IMR-90 (cell line): ENCODE measurements at regions not wholly inside any gene's neighbourhood (a gene's known extent, or its start where the extent isn't known, plus 50 kb on each side); places are given as distances from the start of the nearest gene placed in this dataset.

Experiments
- ATAC-seq: fragments of 200-7000 bp; cut with Tn5 transposase; 2 replicates; pipeline ENCODE4 v1.9.1; 2020; ENCODE audit warnings: low read depth, mild to moderate bottlenecking, moderate library complexity
- BruUV-seq: library from RNA; stranded (reverse); fragments of 400-500 nt; replicated peaks from 2 replicates; lab custom pipeline; 2021; lab: Mats Ljungman, UMichigan
- CTCF ChIA-PET: fragments of 300-600 bp; formaldehyde crosslinking; extraction: SDS; loops from one replicate; lab custom pipeline; 2021; ENCODE audit warnings: antibody characterized with exemption; lab: Yijun Ruan, JAX
- POLR2A ChIA-PET: fragments of 300-600 bp; sonication (Branson Sonifier 250); formaldehyde crosslinking; loops from one replicate; lab custom pipeline; 2022; ENCODE audit warnings: antibody characterized with exemption; ENCODE audit not compliant: unreplicated experiment; lab: Charles Lee
- DNase-seq: peaks from one replicate; pipeline ENCODE4 v3.0.0; 2013
- H2AFZ ChIP-seq: replicated peaks from 2 replicates; pipeline ENCODE3; 2013; ENCODE audit warnings: low read length, mild to moderate bottlenecking; ENCODE audit not compliant: poor library complexity
- H2AK5ac ChIP-seq: 2 replicates; pipeline ENCODE4 v1.6.1; 2013; ENCODE audit warnings: low read depth, low read length, inconsistent platforms
- H2AK9ac ChIP-seq: replicated peaks from 2 replicates; pipeline ENCODE3; 2013; ENCODE audit warnings: mild to moderate bottlenecking, low read depth, low read length, moderate library complexity; ENCODE audit not compliant: poor library complexity
- H2BK120ac ChIP-seq: 2 replicates; pipeline ENCODE4 v1.6.1; 2013; ENCODE audit warnings: low read depth, low read length, inconsistent platforms
- H2BK15ac ChIP-seq: 3 replicates; pipeline ENCODE4 v1.6.1; 2013; ENCODE audit warnings: low read depth, low read length, inconsistent platforms
- H2BK20ac ChIP-seq: 2 replicates; pipeline ENCODE4 v1.6.1; 2013; ENCODE audit warnings: low read depth, mild to moderate bottlenecking, inconsistent platforms, low read length, moderate library complexity
- H2BK5ac ChIP-seq: 2 replicates; pipeline ENCODE4 v1.6.1; 2013; ENCODE audit warnings: mild to moderate bottlenecking, low read depth, low read length, inconsistent platforms; ENCODE audit not compliant: poor library complexity, severe bottlenecking
- H3K14ac ChIP-seq: replicated peaks from 2 replicates; pipeline ENCODE4 v1.6.1; 2013; ENCODE audit warnings: low read depth, low read length, inconsistent platforms
- H3K18ac ChIP-seq: 2 replicates; pipeline ENCODE4 v1.6.1; 2013; ENCODE audit warnings: low read depth, low read length, control low read depth
- H3K23ac ChIP-seq: 2 replicates; pipeline ENCODE4 v1.6.1; 2013; ENCODE audit warnings: low read depth, low read length, inconsistent platforms
- H3K27ac ChIP-seq: 2 replicates; pipeline ENCODE4 v1.5.1; 2013; ENCODE audit warnings: mild to moderate bottlenecking, control low read depth, low read length; ENCODE audit not compliant: insufficient read depth
- H3K27me3 ChIP-seq: 2 replicates; pipeline ENCODE4 v1.6.1; 2013; ENCODE audit warnings: low read length; ENCODE audit not compliant: control insufficient read depth, insufficient read depth
- H3K36me3 ChIP-seq: 2 replicates; pipeline ENCODE4 v1.6.1; 2013; ENCODE audit warnings: low read length, mixed read lengths; ENCODE audit not compliant: control insufficient read depth, insufficient read depth
- H3K4ac ChIP-seq: 2 replicates; pipeline ENCODE4 v1.6.1; 2013; ENCODE audit warnings: low read depth, low read length, inconsistent platforms
- H3K4me1 ChIP-seq: 2 replicates; pipeline ENCODE4 v1.6.1; 2013; ENCODE audit warnings: low read length, mixed read lengths; ENCODE audit not compliant: control insufficient read depth, insufficient read depth
- H3K4me2 ChIP-seq: 2 replicates; pipeline ENCODE4 v1.6.1; 2013; ENCODE audit warnings: low read depth, mild to moderate bottlenecking, control low read depth, low read length, moderate library complexity
- H3K4me3 ChIP-seq: 2 replicates; pipeline ENCODE4 v1.5.1; 2013; ENCODE audit warnings: low read depth, mild to moderate bottlenecking, control low read depth, low read length, moderate library complexity; ENCODE audit not compliant: insufficient read depth
- H3K56ac ChIP-seq: 2 replicates; pipeline ENCODE4 v1.6.1; 2013; ENCODE audit warnings: low read length, inconsistent platforms; ENCODE audit not compliant: insufficient read depth; ENCODE audit errors: extremely low read depth
- H3K79me1 ChIP-seq, 2 experiments: 2 replicates each; pipeline ENCODE4 v1.6.1; 2013; ENCODE audit warnings: low read length in 2 of 2, inconsistent platforms in 1 of 2, low read depth in 1 of 2
- H3K9ac ChIP-seq: 2 replicates; pipeline ENCODE4 v1.6.1; 2013; ENCODE audit warnings: low read depth, low read length, control low read depth
- H3K9me1 ChIP-seq: 2 replicates; pipeline ENCODE4 v1.6.1; 2013; ENCODE audit warnings: low read length, inconsistent platforms; ENCODE audit not compliant: insufficient read depth
- H3K9me3 ChIP-seq: 2 replicates; pipeline ENCODE4 v1.6.1; 2013; ENCODE audit warnings: low read length; ENCODE audit not compliant: control insufficient read depth, insufficient read depth
- H4K20me1 ChIP-seq: 2 replicates; pipeline ENCODE4 v1.6.1; 2013; ENCODE audit warnings: low read length, inconsistent platforms; ENCODE audit not compliant: insufficient read depth
- H4K5ac ChIP-seq: 2 replicates; pipeline ENCODE4 v1.6.1; 2013; ENCODE audit warnings: mild to moderate bottlenecking, low read depth, low read length, control low read depth
- H4K8ac ChIP-seq, 2 experiments: 2 replicates each; pipeline ENCODE4 v1.6.1; 2013; ENCODE audit warnings: low read depth in 2 of 2, low read length in 2 of 2, control low read depth in 1 of 2, inconsistent platforms in 1 of 2
- H4K91ac ChIP-seq: 2 replicates; pipeline ENCODE4 v1.6.1; 2013; ENCODE audit warnings: low read depth, low read length, inconsistent platforms; ENCODE audit not compliant: insufficient read depth
- CEBPB ChIP-seq: IDR thresholded peaks from 2 replicates; pipeline ENCODE4 v1.6.1; 2012; ENCODE audit warnings: low read depth, low read length, improper control_type of control experiment
- FOS ChIP-seq: fragments of 150-350 bp; IDR thresholded peaks from 2 replicates; pipeline ENCODE4 v1.6.1; 2016; ENCODE audit warnings: low read depth, low read length
- MAFK ChIP-seq: IDR thresholded peaks from 2 replicates; pipeline ENCODE4 v1.6.1; 2012; ENCODE audit warnings: low read depth, low read length, improper control_type of control experiment
- MAZ ChIP-seq: IDR thresholded peaks from 2 replicates; pipeline ENCODE4 v1.6.1; 2012; ENCODE audit warnings: low read depth, mild to moderate bottlenecking, low read length, improper control_type of control experiment, moderate library complexity, borderline replicate concordance
- MXI1 ChIP-seq: IDR thresholded peaks from 2 replicates; pipeline ENCODE4 v1.6.1; 2012; ENCODE audit warnings: low read depth, mild to moderate bottlenecking, low read length, moderate library complexity, borderline replicate concordance
- NFE2L2 ChIP-seq: fragments of 150-350 bp; IDR thresholded peaks from 2 replicates; pipeline ENCODE4 v1.6.1; 2016; ENCODE audit warnings: low read depth, mild to moderate bottlenecking, low read length
- RFX5 ChIP-seq: IDR thresholded peaks from 2 replicates; pipeline ENCODE4 v1.8.0; 2012; ENCODE audit warnings: low read depth, mild to moderate bottlenecking, low read length, moderate library complexity
- WGBS, 2 experiments: methylation state at CpG; one replicate each; pipeline versions ENCODE4 v1.1.5 to v1.1.7; 2013; ENCODE audit warnings: missing lambda C conversion rate in 2 of 2; ENCODE audit not compliant: insufficient read length in 1 of 2; ENCODE audit errors: extremely low coverage in 2 of 2; 5-methylcytosine and 5-hydroxymethylcytosine counted together
- dilution Hi-C: fragments of 300-500 bp; cut with HindIII; formaldehyde crosslinking; loops from one replicate; pipeline ENCODE4 v1.14.3; 2018; ENCODE audit warnings: low sequenced_read_pairs; ENCODE audit not compliant: unreplicated experiment
- in situ Hi-C: fragments of 300-500 bp; cut with MboI; formaldehyde crosslinking; loops from 3 replicates; pipeline ENCODE4 v1.14.3; 2019; ENCODE audit warnings: low sequenced_read_pairs, inconsistent platforms, mixed read lengths
- intact Hi-C: fragments of 100-400 bp; cut with micrococcal nuclease; formaldehyde crosslinking; loops from 2 replicates; pipeline ENCODE4 v1.10.0; 2022
- TF ChIP-seq, protein P1 (sequence below): fragments of 150-350 bp; IDR thresholded peaks from 2 replicates; pipeline ENCODE4 v1.6.1; 2017; ENCODE audit warnings: mild to moderate bottlenecking, antibody characterized with exemption, low read length, low read depth

DNA sequence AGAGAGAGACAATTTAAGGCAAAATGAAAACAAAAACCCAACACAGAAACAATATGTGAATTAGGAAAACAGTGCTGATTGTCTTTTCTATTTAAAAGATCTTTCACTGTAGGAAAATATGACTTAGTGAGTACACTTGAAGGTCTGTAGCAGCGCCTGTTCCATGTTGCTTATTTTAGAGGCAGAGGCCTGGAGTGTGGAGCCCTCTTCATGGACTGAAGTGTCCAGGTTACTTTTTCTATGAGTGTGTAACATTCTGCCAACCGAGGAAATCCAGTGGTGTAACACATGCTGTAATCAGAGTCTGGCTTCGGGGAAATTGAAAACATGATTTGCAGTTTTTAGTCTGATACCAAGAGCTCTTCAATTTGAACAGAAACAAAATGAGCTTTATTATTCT is 64.0 kb upstream of the GPRIN3 start:
- H2BK120ac ChIP-seq: no peak overlapping the region
- WGBS, 2 experiments: no CpG with 5 or more reads among the region's 3 CpGs
- H3K4ac ChIP-seq: no peak overlapping the region
- no peak for TF ChIP-seq FOS
- no peak for TF ChIP-seq NFE2L2
- TF ChIP-seq, protein P1, sequence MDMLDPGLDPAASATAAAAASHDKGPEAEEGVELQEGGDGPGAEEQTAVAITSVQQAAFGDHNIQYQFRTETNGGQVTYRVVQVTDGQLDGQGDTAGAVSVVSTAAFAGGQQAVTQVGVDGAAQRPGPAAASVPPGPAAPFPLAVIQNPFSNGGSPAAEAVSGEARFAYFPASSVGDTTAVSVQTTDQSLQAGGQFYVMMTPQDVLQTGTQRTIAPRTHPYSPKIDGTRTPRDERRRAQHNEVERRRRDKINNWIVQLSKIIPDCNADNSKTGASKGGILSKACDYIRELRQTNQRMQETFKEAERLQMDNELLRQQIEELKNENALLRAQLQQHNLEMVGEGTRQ: no peak
- no peak for TF ChIP-seq CEBPB
- no peak for TF ChIP-seq RFX5
- TF ChIP-seq MAZ: no peak
- no peak for TF ChIP-seq MAFK
- no peak for TF ChIP-seq MXI1
- H4K8ac ChIP-seq: no peak overlapping the region
- POLR2A ChIA-PET: no interaction called here
- no peak overlapping the region for H3K56ac ChIP-seq
- no peaks in the 10 kb centered on the region for H3K4me1 ChIP-seq
- H3K36me3 ChIP-seq: no peaks in the 10 kb centered on the region
- no peaks in the 10 kb centered on the region for H4K20me1 ChIP-seq
- no peak overlapping the region for H3K18ac ChIP-seq
- no TSS peak for BruUV-seq
- ATAC-seq: no peak
- H3K79me1 ChIP-seq: no peaks in the 10 kb centered on the region
- H3K27ac ChIP-seq: no peak overlapping the region
- no peak for DNase-seq
- in situ Hi-C loops: no loop called here
- H2AK5ac ChIP-seq: no peak overlapping the region
- dilution Hi-C loops: no loop called here
- no peak overlapping the region for H3K4me2 ChIP-seq
- no peaks in the 10 kb centered on the region for H3K9me3 ChIP-seq
- no peak overlapping the region for H4K5ac ChIP-seq
- intact Hi-C loops: no loop called here
- no peak overlapping the region for H2BK20ac ChIP-seq
- H3K23ac ChIP-seq: no peak overlapping the region
- H3K9ac ChIP-seq: no peak overlapping the region
- H2BK5ac ChIP-seq: no peak overlapping the region
- no peak overlapping the region for H3K14ac ChIP-seq
- H2BK15ac ChIP-seq: no peak overlapping the region
- no peaks in the 10 kb centered on the region for H3K9me1 ChIP-seq
- CTCF ChIA-PET: no interaction called here
- H3K27me3 ChIP-seq: no peaks in the 10 kb centered on the region
- no peak overlapping the region for H2AK9ac ChIP-seq
- no peak overlapping the region for H4K91ac ChIP-seq
- H2AFZ ChIP-seq: no peak overlapping the region
- H3K4me3 ChIP-seq: no peak overlapping the region
